Heart left ventricle (tissue), 16 donors: ENCODE measurements at regions not wholly inside any gene's neighbourhood (a gene's known extent, or its start where the extent isn't known, plus 50 kb on each side); places are given as distances from the start of the nearest gene placed in this dataset.

Experiments
- ATAC-seq, 4 donors: fragments of 200-7000 bp; cut with Tn5 transposase; one replicate each; pipeline ENCODE4 v1.9.1; 2020 to 2022; ENCODE audit warnings: moderate library complexity in 4 of 4, mild to moderate bottlenecking in 3 of 4, moderate number of reproducible peaks in 1 of 4
- DNase-seq, 5 donors: peaks; one replicate each; pipeline ENCODE4 v3.0.0-alpha.2; 2020
- H3K27ac ChIP-seq, 12 donors: fragments of 200-600 bp; sonication (generic) in 4 of 12; one replicate each; pipeline versions ENCODE4 v1.5.0 to v1.8.0; 2016 to 2022; ENCODE audit warnings: mild to moderate bottlenecking in 2 of 12
- H3K27me3 ChIP-seq, 9 donors: fragments of 200-600 bp; sonication (generic) in 2 of 9; one replicate each; pipeline versions ENCODE4 v1.5.1 to v1.8.0; 2016 to 2022; ENCODE audit warnings: mild to moderate bottlenecking in 3 of 9
- H3K36me3 ChIP-seq, 9 donors: fragments of 200-600 bp; sonication (generic) in 2 of 9; one replicate each; pipeline versions ENCODE4 v1.5.0 to v1.8.0; 2018 to 2022; ENCODE audit warnings: mild to moderate bottlenecking in 2 of 9
- H3K4me1 ChIP-seq, 12 donors: fragments of 200-600 bp; sonication (generic) in 4 of 12; one replicate each; pipeline versions ENCODE4 v1.5.0 to v1.8.0; 2016 to 2022; ENCODE audit warnings: mild to moderate bottlenecking in 3 of 12
- H3K4me3 ChIP-seq, 12 donors: fragments of 200-600 bp; sonication (generic) in 4 of 12; one replicate each; pipeline versions ENCODE4 v1.5.0 to v1.8.0; 2017 to 2022; ENCODE audit warnings: mild to moderate bottlenecking in 9 of 12, moderate library complexity in 4 of 12
- H3K9me3 ChIP-seq, 12 donors: fragments of 200-600 bp; sonication (generic) in 4 of 12; one replicate each; pipeline versions ENCODE4 v1.5.0 to v1.8.0; 2016 to 2022; ENCODE audit warnings: mild to moderate bottlenecking in 1 of 12
- POLR2A ChIP-seq, 2 donors: fragments of 450-650 bp; IDR thresholded peaks; one replicate each; pipeline ENCODE4 v1.6.1; 2017; ENCODE audit warnings: antibody characterized with exemption in 2 of 2, mild to moderate bottlenecking in 2 of 2, moderate library complexity in 2 of 2
- WGBS, 4 donors: extraction: QIAGEN DNeasy Blood & Tissue Kit in 2 of 4; methylation state at CpG; one replicate each; pipeline versions ENCODE4 v1.1.5 to v1.1.7; 2013 to 2018; 5-methylcytosine and 5-hydroxymethylcytosine counted together
- intact Hi-C, 10 donors: fragments of 100-400 bp; cut with DNase I; formaldehyde crosslinking; loops; one replicate each; pipeline versions ENCODE4 v1.11.1 to v1.14.2; 2022
- TF ChIP-seq, protein P1 (sequence below), 12 donors: fragments of 200-600 bp; sonication (generic) in 4 of 12; IDR thresholded peaks; one replicate each; pipeline versions ENCODE4 v1.5.0 to v1.8.0; 2018 to 2022; ENCODE audit warnings: antibody characterized with exemption in 12 of 12, mild to moderate bottlenecking in 5 of 12
- donor health status: ischemic (EF 13 %, LVEDD 7.1; RV severe dilation, severe dysfunction).
- donor health status: healthy with polysubstance abuse.
- donor health status: DM: no; HTN: yes; CAD: no.
- donor health status: DM: no; HTN: no; CAD: no.
- donor health status: ischemic (EF 25% LVEDD 6.9; RV normal size, moderate dysfunction).
- donor health status: ischemic (EF 25% LVEDD 5.7; RV mildly dilated, moderate dysfunction).
- donor health status: healthy.
- donor health status: DM: yes; HTN: yes; CAD: no.
- donor health status: ischemic (EF 35%, LVEDD 5.7; RV mildly dilated, moderate dysfunction).
- donor health status: nonischemic (EF 11% LVEDD 7.7; RV severe dilation, severe dysfunction).
- donor health status: DM: yes; HTN: yes; CAD: no.
- donor health status: PGD.
- donor health status: ischemic (EF 29% LVEDD 5.4; RV normal size, mild dysfunction).
- donor health status: nonischemic (EF 23%, LVEDD 6.1; RV moderate dilation, normal function).

DNA sequence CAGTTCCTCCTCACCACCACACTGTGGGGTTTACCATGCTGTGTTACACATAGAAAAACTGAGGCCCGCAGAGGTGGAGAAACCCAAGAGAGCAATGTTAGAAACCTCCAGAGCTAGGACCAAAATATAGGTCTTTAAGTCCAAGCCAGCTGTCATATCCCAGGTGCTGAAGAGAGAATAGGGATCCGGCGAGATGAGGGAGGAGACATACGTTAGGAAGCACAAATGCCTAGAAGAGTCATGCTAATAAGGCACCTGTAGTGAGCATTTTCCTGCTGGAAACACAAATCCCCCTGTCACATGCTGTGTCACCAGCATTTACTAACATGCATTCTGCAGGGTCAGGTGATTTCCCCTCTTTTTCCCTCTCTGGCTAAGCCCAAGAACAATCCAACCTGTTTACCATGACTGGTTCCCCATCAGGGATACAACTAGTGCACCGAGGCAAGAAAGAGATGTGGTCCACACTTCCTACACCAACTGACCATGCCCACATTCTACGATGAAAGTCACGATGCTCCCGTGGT is 168.6 kb upstream of the CAMK1G start:
- TF ChIP-seq, protein P1, sequence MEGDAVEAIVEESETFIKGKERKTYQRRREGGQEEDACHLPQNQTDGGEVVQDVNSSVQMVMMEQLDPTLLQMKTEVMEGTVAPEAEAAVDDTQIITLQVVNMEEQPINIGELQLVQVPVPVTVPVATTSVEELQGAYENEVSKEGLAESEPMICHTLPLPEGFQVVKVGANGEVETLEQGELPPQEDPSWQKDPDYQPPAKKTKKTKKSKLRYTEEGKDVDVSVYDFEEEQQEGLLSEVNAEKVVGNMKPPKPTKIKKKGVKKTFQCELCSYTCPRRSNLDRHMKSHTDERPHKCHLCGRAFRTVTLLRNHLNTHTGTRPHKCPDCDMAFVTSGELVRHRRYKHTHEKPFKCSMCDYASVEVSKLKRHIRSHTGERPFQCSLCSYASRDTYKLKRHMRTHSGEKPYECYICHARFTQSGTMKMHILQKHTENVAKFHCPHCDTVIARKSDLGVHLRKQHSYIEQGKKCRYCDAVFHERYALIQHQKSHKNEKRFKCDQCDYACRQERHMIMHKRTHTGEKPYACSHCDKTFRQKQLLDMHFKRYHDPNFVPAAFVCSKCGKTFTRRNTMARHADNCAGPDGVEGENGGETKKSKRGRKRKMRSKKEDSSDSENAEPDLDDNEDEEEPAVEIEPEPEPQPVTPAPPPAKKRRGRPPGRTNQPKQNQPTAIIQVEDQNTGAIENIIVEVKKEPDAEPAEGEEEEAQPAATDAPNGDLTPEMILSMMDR (IDR thresholded peaks at IDR 0.05) = no peak
- no peak for TF ChIP-seq POLR2A (IDR thresholded peaks at IDR 0.05)
- Histone ChIP-seq H3K4me3 (no peak overlapping the region), H3K36me3 (no peaks in the 10 kb centered on the region), H3K27me3 (peaks cover 0 to 12% (median 0%) of the 10 kb centered on the region in 9 donors), H3K9me3 (no peaks in the 10 kb centered on the region), H3K4me1 (peaks cover 0 to 28% (median 2%) of the 10 kb centered on the region in 12 donors), H3K27ac (no peak overlapping the region)
- 89 to 97% (median 92%) methylated on average over 8 of the region's 8 CpGs for WGBS, 4 donors
- no peak for DNase-seq
- intact Hi-C loops = no loop called here
- no peak for ATAC-seq

DNA sequence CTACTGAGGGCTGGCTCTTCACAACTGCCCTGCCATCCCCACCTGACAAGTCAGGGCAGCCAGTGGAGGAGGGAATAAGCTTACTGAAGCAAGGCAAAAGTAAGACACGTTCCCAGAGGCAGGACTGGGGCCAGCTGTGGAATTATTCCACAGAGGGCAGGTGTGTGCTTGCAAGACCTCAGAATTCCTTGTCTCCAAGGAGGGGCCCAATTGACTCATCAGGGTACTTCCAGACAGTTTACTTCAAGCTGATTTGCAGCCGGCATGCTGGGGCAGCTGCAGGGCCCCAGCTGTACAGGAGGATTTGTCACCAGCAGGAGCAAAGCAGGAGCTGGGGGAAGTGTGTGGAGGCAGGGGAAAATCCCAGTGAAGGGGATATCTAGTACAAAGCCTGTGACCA is 167.5 kb upstream of the CAMK1G start:
- TF ChIP-seq, protein P1 (IDR thresholded peaks at IDR 0.05) = no peak
- no peak for TF ChIP-seq POLR2A (IDR thresholded peaks at IDR 0.05)
- 35 to 60% (median 45%) methylated on average over 2 of the region's 2 CpGs for WGBS, 4 donors
- H3K4me1 ChIP-seq = peaks cover 0 to 17% (median under 1%) of the 10 kb centered on the region in 12 donors

DNA sequence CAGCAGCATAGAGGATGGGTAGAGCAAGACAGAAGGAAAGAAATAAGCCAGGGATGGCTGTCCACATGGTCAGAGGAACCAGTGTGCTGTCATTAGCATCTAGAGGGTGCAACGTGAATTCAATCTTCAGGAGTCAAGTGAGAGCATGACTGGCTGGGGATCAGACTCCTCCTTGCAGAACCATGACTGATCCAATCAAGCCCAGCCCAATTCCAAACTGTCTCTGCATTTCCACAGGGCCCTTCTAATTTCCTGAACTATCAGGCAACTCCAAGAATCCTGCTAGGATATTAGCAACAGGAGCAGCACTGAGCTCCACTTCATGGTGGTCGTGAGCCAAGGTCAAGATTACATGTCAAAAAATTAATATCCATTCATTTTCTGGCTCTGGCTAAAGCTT is 166.8 kb upstream of the CAMK1G start:
- Histone ChIP-seq H3K9me3 (no peaks in the 10 kb centered on the region), H3K27me3 (peaks cover 0 to 12% (median 0%) of the 10 kb centered on the region in 9 donors), H3K4me1 (peaks cover 0 to 14% (median 0%) of the 10 kb centered on the region in 12 donors), H3K36me3 (no peaks in the 10 kb centered on the region), H3K27ac (no peak overlapping the region), H3K4me3 (no peak overlapping the region)
- DNase-seq (no peak), ATAC-seq (no peak)
- whole genome bisulfite sequencing, 4 donors = 70 to 74% (median 72%) methylated on average over 2 of the region's 2 CpGs
- TF ChIP-seq POLR2A (IDR thresholded peaks at IDR 0.05) = no peak
- TF ChIP-seq, protein P1 (IDR thresholded peaks at IDR 0.05) = no peak
- intact Hi-C loops = no loop called here

More for the DNA sequence above, 167.5 kb upstream of the CAMK1G start:
- Histone ChIP-seq H3K4me3 (no peak overlapping the region), H3K36me3 (no peaks in the 10 kb centered on the region), H3K27ac (no peak overlapping the region), H3K9me3 (no peaks in the 10 kb centered on the region), H3K27me3 (peaks cover 0 to 12% (median 0%) of the 10 kb centered on the region in 9 donors)
- intact Hi-C loops = no loop called here
- DNase-seq (no peak), ATAC-seq (no peak)

DNA sequence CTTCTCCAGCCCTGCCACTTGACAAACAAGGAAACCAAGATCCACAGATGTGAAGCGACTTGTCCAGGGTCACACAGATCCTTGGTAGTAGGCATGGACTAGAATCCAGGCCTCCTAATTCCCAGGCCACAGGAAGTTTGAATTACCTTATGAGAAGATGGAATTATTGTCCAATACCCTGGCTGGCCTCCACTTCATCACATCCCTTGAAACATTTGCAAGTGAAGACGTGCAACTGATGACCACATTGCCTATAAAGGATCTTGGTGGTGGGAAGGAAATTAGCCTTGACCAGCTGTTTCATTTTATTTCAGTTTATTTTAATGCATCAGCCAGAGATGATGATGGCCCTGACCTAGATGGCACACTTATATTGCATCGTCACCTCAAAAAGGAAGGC is 165.8 kb upstream of the CAMK1G start:
- WGBS, 4 donors = 85 to 93% (median 90%) methylated on average over 3 of the region's 3 CpGs
- Histone ChIP-seq H3K4me1 (peaks cover 0 to 4% (median 0%) of the 10 kb centered on the region in 12 donors), H3K4me3 (no peak overlapping the region), H3K36me3 (no peaks in the 10 kb centered on the region), H3K9me3 (no peaks in the 10 kb centered on the region), H3K27me3 (peaks cover 0 to 10% (median 0%) of the 10 kb centered on the region in 9 donors), H3K27ac (no peak overlapping the region)
- intact Hi-C loops = no loop called here
- ATAC-seq (no peak), DNase-seq (no peak)
- no peak for TF ChIP-seq POLR2A (IDR thresholded peaks at IDR 0.05)
- TF ChIP-seq, protein P1 (IDR thresholded peaks at IDR 0.05) = no peak
